ENCODE measurements at regions not wholly inside any gene's neighbourhood (a gene's known extent, or its start where the extent isn't known, plus 50 kb on each side); places are given as distances from the start of the nearest gene placed in this dataset.
A peak's percentile ranks its signal among the peaks of the same experiment; 100 is the strongest.
"Not testable (repeated sequence)": the region's sequence is repeated elsewhere in the genome, so short reads cannot be mapped to it uniquely, and the experiment has no call there.

- DNase-seq (ENCODE audit: low read depth): no peak
These were observed 286.1 kb upstream of the HNRNPA3 start for GRCh38 chr2:176926453-176926852.

- not testable (repeated sequence) for DNase-seq (ENCODE audit: low read depth)
These were observed 283.2 kb upstream of the HNRNPA3 start for GRCh38 chr2:176929387-176929786.

- peak; percentile 55 for DNase-seq (ENCODE audit: low read depth)
These were observed 280.7 kb upstream of the HNRNPA3 start for GRCh38 chr2:176931588-176932563.

GRCh38 chr2:176934131-176934530 lies 278.5 kb upstream of the HNRNPA3 start:
- no peak for DNase-seq (ENCODE audit: low read depth)

GRCh38 chr2:176934869-176935415 lies 277.7 kb upstream of the HNRNPA3 start:
- DNase-seq (ENCODE audit: low read depth): no peak

GRCh38 chr2:176935543-176936102 lies 277.0 kb upstream of the HNRNPA3 start:
- DNase-seq (ENCODE audit: low read depth): no peak

GRCh38 chr2:176936410-176936809 lies 276.2 kb upstream of the HNRNPA3 start:
- no peak for DNase-seq (ENCODE audit: low read depth)

GRCh38 chr2:176944998-176945397 lies 267.6 kb upstream of the HNRNPA3 start:
- no peak for DNase-seq (ENCODE audit: low read depth)

GRCh38 chr2:176947754-176948153 lies 264.8 kb upstream of the HNRNPA3 start:
- DNase-seq (ENCODE audit: low read depth): no peak

- not testable (repeated sequence) for DNase-seq (ENCODE audit: low read depth)
These were observed 261.4 kb upstream of the HNRNPA3 start for GRCh38 chr2:176951218-176951617.

- DNase-seq (ENCODE audit: low read depth): no peak
These were observed 255.8 kb upstream of the HNRNPA3 start for GRCh38 chr2:176956791-176957190.

GRCh38 chr2:176959614-176960013 lies 253.0 kb upstream of the HNRNPA3 start:
- DNase-seq (ENCODE audit: low read depth): no peak

GRCh38 chr2:176960061-176960460 lies 252.5 kb upstream of the HNRNPA3 start:
- DNase-seq (ENCODE audit: low read depth): no peak

- DNase-seq (ENCODE audit: low read depth): no peak
These were observed 251.7 kb upstream of the HNRNPA3 start for GRCh38 chr2:176960736-176961520.

GRCh38 chr2:176961775-176962619 lies 250.6 kb upstream of the HNRNPA3 start:
- no peak for DNase-seq (ENCODE audit: low read depth)

- DNase-seq (ENCODE audit: low read depth): no peak
These were observed 248.9 kb upstream of the HNRNPA3 start for GRCh38 chr2:176963568-176964287.

GRCh38 chr2:176967911-176968450 lies 244.6 kb upstream of the HNRNPA3 start:
- DNase-seq (ENCODE audit: low read depth): no peak

GRCh38 chr2:176969642-176970359 lies 242.8 kb upstream of the HNRNPA3 start:
- DNase-seq (ENCODE audit: low read depth): no peak

All from stromal cell of bone marrow (primary cell).